Inflammatory macrophage treated with lipopolysaccharide for 1 hour (primary cell): ENCODE measurements at regions not wholly inside any gene's neighbourhood (a gene's known extent, or its start where the extent isn't known, plus 50 kb on each side); places are given as distances from the start of the nearest gene placed in this dataset.
"Not testable (repeated sequence)": the region's sequence is repeated elsewhere in the genome, so short reads cannot be mapped to it uniquely, and the experiment has no call there.

Experiments used
- DNase-seq, 2 donors: peaks; one replicate each; pipeline ENCODE4 v3.0.0-alpha.2; 2020 to 2022

DNA sequence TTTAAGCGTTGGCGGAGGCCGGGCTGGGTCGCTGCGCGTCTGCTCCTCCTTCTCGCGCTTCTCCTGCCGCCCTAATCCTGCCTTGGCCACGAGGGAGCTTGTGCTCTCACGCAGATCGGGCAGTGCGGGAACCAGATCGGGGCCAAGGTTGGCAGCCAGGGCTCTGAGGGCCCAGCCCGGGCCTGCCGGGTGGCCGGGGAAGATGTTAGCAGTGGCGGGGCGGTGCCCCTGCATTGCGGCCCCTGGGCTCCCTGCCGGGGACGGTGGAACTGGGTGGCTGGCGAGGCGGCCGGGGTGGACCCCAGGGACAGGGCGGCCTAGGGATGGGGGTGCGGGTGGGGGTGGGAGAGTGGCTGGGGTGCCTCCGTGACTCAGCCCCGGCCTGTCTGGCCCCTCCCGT lies 297.4 kb downstream of the CACNA1B start:
- DNase-seq: not testable (repeated sequence)

DNA sequence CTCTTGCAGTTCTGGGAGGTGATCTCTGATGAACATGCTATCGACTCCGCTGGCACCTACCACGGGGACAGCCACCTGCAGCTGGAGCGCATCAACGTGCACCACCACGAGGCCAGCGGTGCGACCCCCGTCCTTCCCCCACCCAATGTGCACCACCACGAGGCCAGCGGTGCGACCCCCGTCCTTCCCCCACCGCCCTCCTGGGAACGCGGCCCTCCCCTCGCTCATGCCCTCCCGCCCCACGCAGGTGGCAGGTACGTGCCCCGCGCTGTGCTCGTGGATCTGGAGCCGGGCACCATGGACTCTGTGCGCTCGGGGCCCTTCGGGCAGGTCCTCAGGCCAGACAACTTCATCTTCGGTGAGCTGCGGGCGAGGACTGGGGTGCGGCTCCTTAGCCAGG lies 297.8 kb downstream of the CACNA1B start:
- not testable (repeated sequence) for DNase-seq

DNA sequence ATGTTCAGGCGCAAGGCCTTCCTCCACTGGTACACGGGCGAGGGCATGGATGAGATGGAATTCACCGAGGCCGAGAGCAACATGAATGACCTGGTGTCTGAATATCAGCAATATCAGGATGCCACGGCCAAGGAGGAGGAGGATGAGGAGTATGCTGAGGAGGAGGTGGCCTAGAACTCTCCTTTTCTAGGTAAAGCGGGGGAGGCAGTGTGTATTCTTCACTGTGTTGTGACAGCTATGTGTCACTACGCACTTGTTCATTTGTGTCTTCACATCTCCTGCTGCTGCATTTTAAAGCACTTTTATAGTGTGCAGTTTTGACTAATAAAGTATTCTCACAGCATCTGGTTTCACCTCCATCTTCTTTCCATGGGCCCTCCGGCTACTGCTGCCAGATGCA lies 299.5 kb downstream of the CACNA1B start:
- not testable (repeated sequence) for DNase-seq

- not testable (repeated sequence) for DNase-seq
Observed at GRCh38 chr9:138179003-138179402, 301.4 kb downstream of the CACNA1B start.

GRCh38 chr9:138179671-138180070 lies 302.1 kb downstream of the CACNA1B start:
- not testable (repeated sequence) for DNase-seq

- DNase-seq: not testable (repeated sequence)
Observed at GRCh38 chr9:138181963-138182362, 304.4 kb downstream of the CACNA1B start.

DNA sequence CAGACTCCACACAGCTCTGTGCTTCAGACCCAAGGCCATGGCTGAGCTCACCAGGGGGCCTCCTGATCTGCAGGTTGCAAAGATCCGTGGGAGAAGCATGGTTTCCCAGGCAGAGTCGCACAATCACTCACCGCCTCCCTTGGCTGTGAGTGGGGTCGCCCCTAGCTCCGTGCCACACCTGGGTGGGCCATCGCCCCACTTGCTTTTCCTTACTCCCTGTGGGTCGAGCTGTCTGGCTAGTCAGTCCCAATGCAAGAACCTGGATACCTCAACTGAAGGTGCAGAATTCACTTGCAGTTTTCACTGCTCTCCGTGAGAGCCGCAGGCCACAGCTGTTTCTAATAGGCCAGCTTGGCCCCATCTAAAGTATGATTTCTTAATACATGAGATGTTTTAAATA lies 319.6 kb downstream of the CACNA1B start:
- DNase-seq: not testable (repeated sequence)

GRCh38 chr9:138198963-138199362 lies 321.4 kb downstream of the CACNA1B start:
- not testable (repeated sequence) for DNase-seq

DNA sequence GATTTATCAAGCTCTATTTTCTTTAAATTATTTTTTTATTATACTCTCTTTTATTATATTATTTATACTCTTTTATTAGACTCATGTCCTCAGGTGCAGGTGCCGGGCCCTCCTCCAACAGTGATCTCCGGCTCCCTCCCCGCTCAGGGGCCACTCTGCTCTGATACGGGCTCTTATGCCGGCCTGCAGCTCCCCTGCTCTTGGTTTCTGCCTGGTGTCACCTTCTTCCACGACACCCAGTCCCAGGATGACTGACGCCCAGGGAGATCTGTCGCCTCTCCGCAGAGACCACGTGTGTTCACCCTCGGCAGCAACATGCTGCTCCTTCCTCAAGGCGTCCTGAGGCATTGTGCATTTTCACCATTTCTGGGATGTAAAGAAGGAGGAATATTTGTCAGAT lies 322.3 kb downstream of the CACNA1B start:
- DNase-seq: not testable (repeated sequence)

DNA sequence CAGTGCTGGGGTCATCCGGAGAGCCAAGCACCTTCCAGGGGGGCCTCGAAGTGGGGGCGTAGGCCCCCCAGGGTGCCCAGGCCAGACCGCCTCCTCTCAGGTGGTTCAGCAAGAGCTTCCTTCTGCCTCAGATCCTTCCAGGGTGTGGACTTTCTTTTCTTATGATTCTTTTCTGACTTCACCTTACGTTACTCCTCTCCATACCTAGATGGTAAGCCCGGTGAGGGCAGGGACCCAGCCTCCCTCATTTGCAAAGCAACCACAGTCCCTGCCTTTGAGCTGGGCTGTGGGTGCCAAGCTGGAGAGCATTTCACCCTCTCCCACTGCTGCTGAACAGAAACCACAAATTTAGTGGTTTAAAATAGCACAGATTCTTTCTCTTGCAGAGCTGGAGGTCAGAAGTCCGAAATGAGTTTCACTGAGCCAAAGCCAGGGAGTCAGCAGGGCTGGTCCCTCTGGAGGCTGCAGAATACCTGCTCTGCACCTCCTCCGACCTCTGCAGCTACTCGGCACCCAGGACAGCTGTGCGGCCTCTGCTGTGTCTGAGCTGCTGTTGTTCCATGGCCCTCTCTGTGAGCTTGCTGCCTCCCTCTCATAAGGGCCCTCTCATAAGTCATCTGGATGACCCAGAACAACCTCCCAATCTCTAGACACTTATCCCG lies 323.0 kb downstream of the CACNA1B start:
- not testable (repeated sequence) for DNase-seq

DNA sequence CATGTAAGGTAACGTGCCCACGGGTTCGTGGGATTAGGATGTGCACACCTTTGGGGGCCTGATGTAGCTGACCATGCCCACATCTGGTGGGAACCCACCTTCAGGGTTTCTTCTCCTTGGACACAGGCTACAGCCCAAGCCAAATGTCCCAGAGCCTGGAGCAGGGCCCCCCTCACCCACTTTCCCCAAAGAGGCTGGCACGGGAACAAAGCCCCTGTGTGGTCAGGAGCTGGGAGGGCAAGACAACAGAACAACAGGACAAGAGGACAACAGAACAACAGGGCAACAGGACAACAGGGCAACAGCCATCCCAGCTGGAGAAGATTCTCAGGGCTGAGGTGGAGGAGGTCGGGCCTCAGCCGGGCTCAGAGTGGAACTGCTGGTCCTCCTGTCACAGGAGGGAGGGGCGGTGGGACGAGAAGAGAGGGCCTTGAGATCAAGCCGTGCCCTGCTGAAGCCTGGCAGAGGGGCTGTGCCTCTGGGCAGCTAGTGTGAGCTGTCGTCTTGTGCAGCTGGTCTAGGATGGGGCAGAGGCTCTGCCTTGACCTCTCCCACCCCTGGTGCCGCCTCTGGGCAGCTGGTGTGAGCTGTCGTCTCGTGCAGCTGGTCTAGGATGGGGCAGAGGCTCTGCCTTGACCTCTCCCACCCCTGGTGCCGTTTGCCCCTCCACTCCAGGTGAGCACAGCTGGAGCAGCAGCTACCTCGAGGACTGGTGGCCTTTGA lies 323.7 kb downstream of the CACNA1B start:
- DNase-seq: not testable (repeated sequence)

DNA sequence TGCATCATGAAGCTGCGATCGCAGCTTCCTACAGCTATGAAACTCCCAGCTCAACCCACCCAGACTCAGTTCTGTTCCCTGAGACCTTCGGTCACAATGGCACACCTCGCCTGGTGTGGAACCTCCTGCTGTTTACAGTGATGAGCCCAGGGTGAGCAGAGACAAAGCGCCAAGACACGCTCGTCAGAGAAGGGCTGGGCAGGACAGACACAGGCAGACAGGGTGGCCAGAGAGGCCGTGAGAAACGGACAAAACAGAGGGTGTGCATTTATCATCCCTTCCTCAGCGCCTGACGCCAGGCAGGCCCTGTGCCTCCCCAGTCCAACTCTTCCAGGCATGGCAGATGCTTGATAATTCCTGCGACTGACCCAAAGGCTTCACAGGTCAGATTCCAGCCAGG lies 324.5 kb downstream of the CACNA1B start:
- not testable (repeated sequence) for DNase-seq

- DNase-seq: not testable (repeated sequence)
Observed at GRCh38 chr9:138203304-138203703, 325.7 kb downstream of the CACNA1B start.

DNA sequence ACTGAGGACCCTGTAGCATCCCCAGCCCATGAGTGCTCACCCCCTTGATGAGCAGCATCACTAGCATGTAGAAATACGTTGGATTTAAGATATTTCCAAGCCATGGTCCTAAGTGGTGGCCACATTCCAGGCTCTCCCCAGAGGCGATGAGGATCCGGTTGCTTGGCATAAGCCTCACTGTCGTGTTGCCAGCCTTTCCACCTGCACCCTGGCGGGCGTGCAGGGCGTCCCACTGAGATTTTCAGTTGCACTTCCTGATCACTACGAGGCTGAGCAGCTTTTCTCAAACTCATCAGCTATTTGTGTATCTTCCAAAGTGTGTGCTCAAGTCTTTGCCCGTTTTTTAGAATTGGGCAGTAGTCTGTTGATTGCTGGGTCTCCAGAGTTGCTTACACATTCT lies 326.3 kb downstream of the CACNA1B start:
- not testable (repeated sequence) for DNase-seq

- DNase-seq: not testable (repeated sequence)
Observed at GRCh38 chr9:138206108-138206507, 328.5 kb downstream of the CACNA1B start.

DNA sequence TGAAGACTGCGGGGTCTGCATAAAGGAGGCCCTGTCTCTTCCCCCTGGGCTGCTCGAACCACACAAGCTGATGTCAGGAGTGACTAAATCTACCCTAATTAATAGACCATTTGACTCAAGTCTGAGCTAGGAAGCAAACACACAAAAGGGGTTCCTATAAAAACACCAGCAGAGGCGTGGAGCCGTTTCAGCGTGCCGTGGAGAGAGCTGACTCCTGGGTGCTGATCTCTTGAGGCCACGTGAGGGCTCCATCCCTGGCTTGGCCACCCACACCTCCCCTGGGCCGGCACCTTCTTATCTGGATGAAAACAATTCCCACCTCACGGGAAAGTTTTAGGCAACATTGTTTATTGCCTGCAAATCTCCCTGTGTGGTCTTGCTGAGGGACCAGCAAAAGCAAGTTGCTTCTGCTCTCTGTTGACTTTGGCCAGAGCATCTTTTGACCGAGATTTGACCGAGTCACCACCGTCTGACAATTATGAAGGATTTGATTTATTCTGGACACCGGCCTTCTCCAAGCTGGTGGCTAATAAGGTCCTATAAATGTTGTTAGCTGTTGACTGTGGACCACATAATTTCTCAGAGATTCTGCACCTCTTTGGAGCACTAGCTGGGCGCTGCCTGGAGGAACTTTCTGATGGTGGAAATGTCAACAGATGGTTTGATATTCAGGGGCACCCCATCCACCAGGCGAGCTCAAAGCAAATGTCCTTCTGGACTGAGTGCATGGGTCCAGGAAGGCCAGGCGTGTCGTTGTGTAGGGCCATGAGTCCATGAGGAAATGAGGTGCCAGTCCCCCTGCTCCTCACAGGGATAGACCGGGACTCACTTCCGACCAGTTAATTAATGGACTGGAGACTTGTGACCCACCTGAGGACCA lies 330.0 kb downstream of the CACNA1B start:
- not testable (repeated sequence) for DNase-seq

DNA sequence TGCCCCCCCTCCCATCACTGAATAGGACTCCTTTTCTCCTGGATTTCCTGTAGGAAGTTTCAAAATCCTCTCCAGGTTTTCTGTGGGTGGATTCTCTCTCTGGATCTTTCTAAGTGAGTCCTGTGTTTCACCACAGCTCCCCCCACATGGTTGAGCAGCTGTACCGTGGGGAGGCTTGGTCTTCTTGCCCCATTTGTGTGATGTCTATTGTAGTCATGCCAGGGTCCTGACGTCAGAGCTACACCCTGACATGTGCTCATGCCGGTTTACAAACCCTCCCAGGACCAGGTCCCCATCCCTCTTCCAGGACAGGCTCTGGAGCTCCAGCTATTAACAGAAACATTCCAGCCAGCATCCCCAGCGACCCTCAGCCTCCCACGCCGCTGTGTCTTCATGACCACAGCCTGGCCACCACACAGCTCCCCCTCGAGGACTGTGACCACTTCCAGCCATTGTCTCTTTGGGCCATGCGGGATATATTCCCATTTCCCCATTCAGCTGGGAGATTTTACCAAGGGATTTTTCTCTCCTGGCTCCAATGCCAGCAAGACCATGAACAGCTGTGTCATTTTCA lies 331.6 kb downstream of the CACNA1B start:
- DNase-seq: peak in 1 of 2 donors; percentile 1

GRCh38 chr9:138210388-138210986 lies 332.9 kb downstream of the CACNA1B start:
- DNase-seq: peak; percentile 13 to 35

DNA sequence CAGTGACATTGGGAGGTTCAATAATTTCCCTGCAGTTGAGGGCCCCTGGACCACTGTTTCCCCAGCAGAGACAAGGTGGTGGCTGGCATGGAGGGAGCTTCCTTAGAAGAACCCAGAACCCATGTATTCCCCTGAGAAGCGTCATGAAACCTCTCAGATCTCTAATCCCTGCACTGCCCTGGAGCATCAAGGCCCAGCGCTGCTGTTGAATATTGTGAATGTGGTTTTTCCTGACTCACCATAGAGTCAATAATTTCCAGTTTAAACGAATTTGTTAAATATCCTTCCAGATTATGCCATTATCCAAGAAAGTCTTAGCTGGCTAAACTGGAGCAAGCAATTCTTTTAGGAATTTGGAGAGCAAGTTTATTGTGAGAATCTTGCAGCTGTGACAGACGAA lies 333.5 kb downstream of the CACNA1B start:
- not testable (repeated sequence) for DNase-seq

GRCh38 chr9:138211544-138212219 lies 334.1 kb downstream of the CACNA1B start:
- not testable (repeated sequence) for DNase-seq

DNA sequence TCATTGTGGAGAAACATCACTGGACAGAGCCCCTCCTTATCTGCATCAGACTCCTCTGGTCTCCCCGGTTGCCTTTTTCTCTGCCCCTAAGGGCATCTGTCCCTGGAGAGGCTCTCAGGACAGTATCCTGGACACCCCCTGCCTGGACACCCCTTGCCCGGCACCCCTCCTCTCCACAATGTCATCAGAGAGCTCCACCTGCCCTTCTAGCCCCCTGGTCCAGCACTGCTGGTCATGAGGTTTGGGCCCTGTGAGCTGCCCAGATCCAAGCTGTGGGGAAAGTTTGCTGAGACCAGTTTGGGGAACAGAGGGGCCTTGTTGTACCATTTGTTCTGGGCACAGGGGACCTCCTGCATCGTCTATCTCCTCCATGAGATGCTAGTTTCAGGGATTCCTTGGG lies 335.2 kb downstream of the CACNA1B start:
- DNase-seq: not testable (repeated sequence)

GRCh38 chr9:138213748-138214147 lies 336.2 kb downstream of the CACNA1B start:
- peak; percentile 70 to 88 for DNase-seq
